ENCODE measurements at regions not wholly inside any gene's neighbourhood (a gene's known extent, or its start where the extent isn't known, plus 50 kb on each side); places are given as distances from the start of the nearest gene placed in this dataset.

- no peak for DNase-seq (ENCODE audit: low spot score)
Measured at GRCh38 chr11:23336961-23337360, 476.7 kb upstream of the CCDC179 start.

GRCh38 chr11:23353611-23354010, 493.3 kb upstream of the CCDC179 start:
- no peak for DNase-seq (ENCODE audit: low spot score)

GRCh38 chr11:23359297-23359696, 499.0 kb upstream of the CCDC179 start:
- peak; percentile 40 for DNase-seq (ENCODE audit: low spot score)

GRCh38 chr11:23364076-23364475, 503.8 kb upstream of the CCDC179 start:
- DNase-seq (ENCODE audit: low spot score): no peak

GRCh38 chr11:23370580-23371275, 510.5 kb upstream of the CCDC179 start:
- no peak for DNase-seq (ENCODE audit: low spot score)

GRCh38 chr11:23377909-23378308, 517.6 kb upstream of the CCDC179 start:
- DNase-seq (ENCODE audit: low spot score): no peak

- DNase-seq (ENCODE audit: low spot score): no peak
Measured at GRCh38 chr11:23391031-23391430, 530.8 kb upstream of the CCDC179 start.

GRCh38 chr11:23398052-23398451, 537.8 kb upstream of the CCDC179 start:
- DNase-seq (ENCODE audit: low spot score): no peak

GRCh38 chr11:23399995-23400394, 539.7 kb upstream of the CCDC179 start:
- no peak for DNase-seq (ENCODE audit: low spot score)

GRCh38 chr11:23403210-23404185, 543.2 kb upstream of the CCDC179 start:
- no peak for DNase-seq (ENCODE audit: low spot score)

- DNase-seq (ENCODE audit: low spot score): no peak
Measured at GRCh38 chr11:23404225-23405160, 544.2 kb upstream of the CCDC179 start.

GRCh38 chr11:23405350-23405937, 545.2 kb upstream of the CCDC179 start:
- DNase-seq (ENCODE audit: low spot score): no peak

GRCh38 chr11:23406131-23406819, 546.0 kb upstream of the CCDC179 start:
- DNase-seq (ENCODE audit: low spot score): no peak

- no peak for DNase-seq (ENCODE audit: low spot score)
Measured at GRCh38 chr11:23413057-23413456, 552.8 kb upstream of the CCDC179 start.

GRCh38 chr11:23423104-23423503, 562.8 kb upstream of the CCDC179 start:
- DNase-seq (ENCODE audit: low spot score): no peak

- DNase-seq (ENCODE audit: low spot score): no peak
Measured at GRCh38 chr11:23423656-23424055, 563.4 kb upstream of the CCDC179 start.

GRCh38 chr11:23425381-23425780, 565.1 kb upstream of the CCDC179 start:
- no peak for DNase-seq (ENCODE audit: low spot score)

GRCh38 chr11:23429569-23429968, 569.3 kb upstream of the CCDC179 start:
- no peak for DNase-seq (ENCODE audit: low spot score)

GRCh38 chr11:23453522-23453921, 593.2 kb upstream of the CCDC179 start:
- no peak for DNase-seq (ENCODE audit: low spot score)

- no peak for DNase-seq (ENCODE audit: low spot score)
Measured at GRCh38 chr11:23455321-23455891, 595.1 kb upstream of the CCDC179 start.

All from mucosa of gallbladder (tissue), 1 donor.